HepG2 (cell line): ENCODE measurements at regions not wholly inside any gene's neighbourhood (a gene's known extent, or its start where the extent isn't known, plus 50 kb on each side); places are given as distances from the start of the nearest gene placed in this dataset.

Experiments used
- ATAC-seq: fragments of 200-7000 bp; cut with Tn5 transposase; 3 replicates; pipeline ENCODE4 v1.9.1; 2020; ENCODE audit warnings: mild to moderate bottlenecking, moderate library complexity
- BruUV-seq: library from RNA; stranded (reverse); fragments of 400-500 nt; replicated peaks from 2 replicates; lab custom pipeline; 2021; lab: Mats Ljungman, UMichigan
- CTCF ChIA-PET: fragments of 300-600 bp; formaldehyde crosslinking; extraction: SDS; loops from one replicate; lab custom pipeline; 2021; ENCODE audit warnings: low total read pairs, inconsistent platforms, low intra/inter-chr PET ratio; lab: Yijun Ruan, JAX
- POLR2A ChIA-PET: fragments of 350-600 bp; sonication (Branson Sonifier 250); formaldehyde crosslinking; loops from one replicate; lab custom pipeline; 2020; ENCODE audit warnings: antibody characterized with exemption, inconsistent platforms; lab: Yijun Ruan, JAX
- DNase-seq: peaks from one replicate; pipeline ENCODE4 v3.0.0-alpha.2; 2015; ENCODE audit warnings: low spot score
- FAIRE-seq: peaks from 3 replicates; lab custom pipeline; 2011; peaks lifted over from hg19 to GRCh38; lab: Jason Lieb, UNC
- H2AFZ ChIP-seq: one replicate; pipeline ENCODE4 v1.6.1; 2011; ENCODE audit warnings: low read length, inconsistent platforms
- H3K27ac ChIP-seq: fragments of 300-600 bp; 3 replicates; pipeline ENCODE4 v1.8.0; 2011; ENCODE audit warnings: mixed run types, mild to moderate bottlenecking, mixed read lengths, low read length, inconsistent platforms; ENCODE audit not compliant: insufficient read depth; ENCODE audit errors: extremely low read length
- H3K27me3 ChIP-seq, 2 experiments: fragments of 200-600 bp in 1 of 2; 2 replicates in 1 of 2; 3 replicates in 1 of 2; pipeline versions ENCODE4 v1.6.0 to v1.8.0; 2011; ENCODE audit warnings: low read length in 2 of 2, mild to moderate bottlenecking in 2 of 2, moderate library complexity in 2 of 2, inconsistent platforms in 1 of 2; ENCODE audit not compliant: insufficient read depth in 2 of 2, control insufficient read depth in 1 of 2
- H3K36me3 ChIP-seq, 2 experiments: fragments of 200-600 bp in 1 of 2; replicated peaks in 1 of 2; 2 replicates in 1 of 2; 3 replicates in 1 of 2; pipeline versions ENCODE4 v1.5.1 to v1.8.0; 2011; ENCODE audit warnings: low read length in 2 of 2, inconsistent platforms in 1 of 2; ENCODE audit not compliant: insufficient read depth in 2 of 2, control insufficient read depth in 1 of 2
- H3K4me1 ChIP-seq: 2 replicates; pipeline ENCODE4 v1.5.1; 2012; ENCODE audit warnings: low read length, inconsistent platforms; ENCODE audit not compliant: insufficient read depth
- H3K4me2 ChIP-seq: 2 replicates; pipeline ENCODE4 v1.6.0; 2011; ENCODE audit warnings: low read depth, low read length, inconsistent platforms
- H3K4me3 ChIP-seq, 3 experiments: fragments of 200-600 bp in 1 of 3; sonication (generic), shearing (Covaris generic) in 1 of 3; replicated peaks in 1 of 3; 2 replicates each; pipeline ENCODE4 v1.5.1; 2011 to 2016; ENCODE audit warnings: low read length in 3 of 3, inconsistent platforms in 2 of 3, low read depth in 2 of 3, mild to moderate bottlenecking in 2 of 3, control low read depth in 1 of 3, mixed read lengths in 1 of 3; ENCODE audit not compliant: insufficient read depth in 1 of 3
- H3K79me2 ChIP-seq: one replicate; pipeline ENCODE4 v1.6.1; 2011; ENCODE audit warnings: low read length, inconsistent platforms; ENCODE audit not compliant: insufficient read depth
- H3K9ac ChIP-seq: 2 replicates; pipeline ENCODE4 v1.6.0; 2011; ENCODE audit warnings: mild to moderate bottlenecking, low read depth, low read length, inconsistent platforms; ENCODE audit not compliant: insufficient read depth
- H3K9me3 ChIP-seq: 2 replicates; pipeline ENCODE4 v1.5.1; 2012; ENCODE audit warnings: mild to moderate bottlenecking, low read length
- H4K20me1 ChIP-seq: 2 replicates; pipeline ENCODE4 v1.6.0; 2011; ENCODE audit warnings: inconsistent platforms, mild to moderate bottlenecking, low read length, moderate library complexity; ENCODE audit not compliant: insufficient read depth
- CREM ChIP-seq, 2 experiments: sonication (generic) in 1 of 2; formaldehyde crosslinking in 1 of 2; IDR thresholded peaks; 2 replicates each; pipeline versions ENCODE4 v1.4.0 to v1.6.1; 2016 to 2020; ENCODE audit warnings: antibody characterized with exemption in 1 of 2, mild to moderate bottlenecking in 1 of 2, missing genetic modification reagents in 1 of 2
- PRMT3 ChIP-seq: sonication (generic); formaldehyde crosslinking; IDR thresholded peaks from 2 replicates; pipeline ENCODE4 v1.8.1; 2022; ENCODE audit warnings: low read depth, mild to moderate bottlenecking, moderate library complexity, missing genetic modification reagents, borderline replicate concordance
- RBM39 ChIP-seq: fragments of 200-400 bp; formaldehyde crosslinking; IDR thresholded peaks from one replicate; pipeline ENCODE4 v1.6.1; 2018; ENCODE audit warnings: antibody characterized with exemption, mild to moderate bottlenecking, low read depth, low read length; ENCODE audit not compliant: poor library complexity, severe bottlenecking
- WIZ ChIP-seq: sonication (generic); formaldehyde crosslinking; IDR thresholded peaks from 2 replicates; pipeline ENCODE4 v1.5.1; 2020; ENCODE audit warnings: mild to moderate bottlenecking, missing genetic modification reagents
- ZNF776 ChIP-seq: sonication (generic); formaldehyde crosslinking; IDR thresholded peaks from 2 replicates; pipeline ENCODE4 v1.4.0; 2020; ENCODE audit warnings: mild to moderate bottlenecking, missing genetic modification reagents
- ZNF83 ChIP-seq: sonication (generic); formaldehyde crosslinking; IDR thresholded peaks from 2 replicates; pipeline ENCODE4 v1.4.0; 2020; ENCODE audit warnings: missing genetic modification reagents, mild to moderate bottlenecking, borderline replicate concordance
- WGBS: methylation state at CpG from one replicate; pipeline ENCODE4 v1.1.6; 2017; ENCODE audit warnings: low lambda C conversion rate; 5-methylcytosine and 5-hydroxymethylcytosine counted together
- in situ Hi-C: cut with HindIII; loops from 2 replicates; pipeline ENCODE4 v1.10.0; 2017; ENCODE audit warnings: low pct_unique_long_range_greater_than_20kb; ENCODE audit not compliant: extremely low pct_ligation_motif_present
- intact Hi-C: fragments of 100-400 bp; cut with micrococcal nuclease; formaldehyde crosslinking; loops from one replicate; pipeline ENCODE4 v1.10.0; 2022; ENCODE audit not compliant: unreplicated experiment
- TF ChIP-seq, protein P1 (sequence below): IDR thresholded peaks from 2 replicates; pipeline ENCODE4 v1.6.1; 2016
- TF ChIP-seq, protein P2 (sequence below): IDR thresholded peaks from 2 replicates; pipeline ENCODE4 v1.6.1; 2018; ENCODE audit warnings: missing genetic modification reagents, mild to moderate bottlenecking, missing compliant biosample characterization

DNA sequence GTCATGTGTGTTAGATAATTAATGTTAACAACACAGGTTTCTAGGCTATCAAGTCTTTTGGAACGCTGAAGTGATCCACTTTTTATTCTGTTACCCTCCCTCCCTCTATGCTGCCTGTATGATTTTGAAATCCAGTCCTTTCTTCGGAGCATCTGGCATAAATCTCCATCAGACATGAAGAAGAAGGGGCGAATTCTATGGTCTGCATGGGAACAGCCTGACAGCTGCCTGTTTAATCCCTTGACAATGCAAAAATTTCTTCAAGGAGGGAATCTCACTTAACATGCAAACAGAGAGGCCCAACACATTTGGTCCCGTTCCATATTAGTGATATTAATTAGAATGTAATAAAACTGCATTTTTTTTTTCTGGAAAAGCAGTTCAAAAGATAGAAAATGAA lies 145.2 kb downstream of the VGLL3 start:
- Histone ChIP-seq H3K36me3 (no peaks in the 10 kb centered on the region), H2AFZ (no peak overlapping the region), H3K79me2 (no peaks in the 10 kb centered on the region), H3K4me2 (no peak overlapping the region), H3K9me3 (no peaks in the 10 kb centered on the region), H3K4me1 (no peaks in the 10 kb centered on the region), H3K4me3 (no peak overlapping the region), H3K27ac (no peak overlapping the region), H4K20me1 (no peaks in the 10 kb centered on the region), H3K27me3 (no peaks in the 10 kb centered on the region), H3K9ac (no peak overlapping the region)
- 1% methylated on average over 4 of the region's 4 CpGs for WGBS
- FAIRE-seq: no peak
- TF ChIP-seq RBM39: no peak
- no peak for TF ChIP-seq PRMT3 (CRISPR knock-in tag)
- TF ChIP-seq, protein P1, sequence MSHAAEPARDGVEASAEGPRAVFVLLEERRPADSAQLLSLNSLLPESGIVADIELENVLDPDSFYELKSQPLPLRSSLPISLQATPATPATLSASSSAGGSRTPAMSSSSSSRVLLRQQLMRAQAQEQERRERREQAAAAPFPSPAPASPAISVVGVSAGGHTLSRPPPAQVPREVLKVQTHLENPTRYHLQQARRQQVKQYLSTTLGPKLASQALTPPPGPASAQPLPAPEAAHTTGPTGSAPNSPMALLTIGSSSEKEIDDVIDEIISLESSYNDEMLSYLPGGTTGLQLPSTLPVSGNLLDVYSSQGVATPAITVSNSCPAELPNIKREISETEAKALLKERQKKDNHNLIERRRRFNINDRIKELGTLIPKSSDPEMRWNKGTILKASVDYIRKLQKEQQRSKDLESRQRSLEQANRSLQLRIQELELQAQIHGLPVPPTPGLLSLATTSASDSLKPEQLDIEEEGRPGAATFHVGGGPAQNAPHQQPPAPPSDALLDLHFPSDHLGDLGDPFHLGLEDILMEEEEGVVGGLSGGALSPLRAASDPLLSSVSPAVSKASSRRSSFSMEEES (CRISPR knock-in tag): no peak
- no peak for TF ChIP-seq ZNF83 (CRISPR knock-in tag)
- TF ChIP-seq WIZ: no peak
- TF ChIP-seq, protein P2, sequence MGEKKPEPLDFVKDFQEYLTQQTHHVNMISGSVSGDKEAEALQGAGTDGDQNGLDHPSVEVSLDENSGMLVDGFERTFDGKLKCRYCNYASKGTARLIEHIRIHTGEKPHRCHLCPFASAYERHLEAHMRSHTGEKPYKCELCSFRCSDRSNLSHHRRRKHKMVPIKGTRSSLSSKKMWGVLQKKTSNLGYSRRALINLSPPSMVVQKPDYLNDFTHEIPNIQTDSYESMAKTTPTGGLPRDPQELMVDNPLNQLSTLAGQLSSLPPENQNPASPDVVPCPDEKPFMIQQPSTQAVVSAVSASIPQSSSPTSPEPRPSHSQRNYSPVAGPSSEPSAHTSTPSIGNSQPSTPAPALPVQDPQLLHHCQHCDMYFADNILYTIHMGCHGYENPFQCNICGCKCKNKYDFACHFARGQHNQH: no peak
- TF ChIP-seq CREM (IDR thresholded peaks at IDR 0.05): no peak
- no peak for TF ChIP-seq CREM (CRISPR knock-in tag; IDR thresholded peaks at IDR 0.05)
- no peak for TF ChIP-seq ZNF776
- no peak for ATAC-seq
- in situ Hi-C loops: no loop called here
- no TSS peak for BruUV-seq
- ChIA-PET POLR2A (no interaction called here), CTCF (no interaction called here)
- intact Hi-C loops: no loop called here
- no peak for DNase-seq
